OCI-LY7 (cell line): ENCODE measurements at regions not wholly inside any gene's neighbourhood (a gene's known extent, or its start where the extent isn't known, plus 50 kb on each side); places are given as distances from the start of the nearest gene placed in this dataset.

Experiments
- CTCF ChIP-seq: fragments of 200-600 bp; sonication (generic); conservative IDR thresholded peaks from 2 replicates; pipeline ENCODE4 v1.5.1; 2014; ENCODE audit warnings: mild to moderate bottlenecking, antibody characterized with exemption, low read length, moderate library complexity, mixed read lengths
- EZH2phosphoT487 ChIP-seq: fragments of 200-600 bp; sonication (generic); IDR thresholded peaks from 2 replicates; pipeline ENCODE4 v1.6.1; 2018; ENCODE audit warnings: low read depth, borderline replicate concordance, mild to moderate bottlenecking, mixed run types, antibody characterized with exemption, low read length, moderate library complexity, mixed read lengths

- TF ChIP-seq CTCF (no peak), EZH2phosphoT487 (no peak)
These were observed 161.5 kb downstream of the CCT6B start for GRCh38 chr17:34799751-34800150.
